Kidney (tissue), 13 donors: ENCODE measurements at regions not wholly inside any gene's neighbourhood (a gene's known extent, or its start where the extent isn't known, plus 50 kb on each side); places are given as distances from the start of the nearest gene placed in this dataset.

Experiments
- DNase-seq, 5 donors: peaks; one replicate each; pipeline ENCODE4 v3.0.0-alpha.2; 2013 to 2020
- FAIRE-seq: peaks from 2 replicates; lab custom pipeline; 2012; peaks lifted over from hg19 to GRCh38; lab: Jason Lieb, UNC
- H3K27ac ChIP-seq, 2 donors: one replicate each; pipeline ENCODE4 v1.7.0; 2013; ENCODE audit warnings: low read depth in 2 of 2, low read length in 2 of 2, inconsistent platforms in 1 of 2
- H3K27me3 ChIP-seq: one replicate; pipeline ENCODE4 v1.7.1; 2013; ENCODE audit warnings: low read length, inconsistent platforms; ENCODE audit not compliant: control insufficient read depth, insufficient read depth
- H3K36me3 ChIP-seq, 3 donors: one replicate each; pipeline versions ENCODE4 v1.7.0 to v1.7.1; 2013; ENCODE audit warnings: low read length in 3 of 3, control low read depth in 1 of 3, inconsistent platforms in 1 of 3; ENCODE audit not compliant: insufficient read depth in 3 of 3, control insufficient read depth in 2 of 3
- H3K4me1 ChIP-seq, 3 donors: one replicate each; pipeline versions ENCODE4 v1.7.0 to v1.7.1; 2013; ENCODE audit warnings: low read length in 3 of 3, inconsistent platforms in 1 of 3, low read depth in 1 of 3; ENCODE audit not compliant: control insufficient read depth in 2 of 3, insufficient read depth in 2 of 3
- H3K4me3 ChIP-seq, 3 donors: one replicate each; pipeline versions ENCODE4 v1.7.0 to v1.8.1; 2013; ENCODE audit warnings: low read length in 3 of 3, control low read depth in 1 of 3, inconsistent platforms in 1 of 3
- H3K9ac ChIP-seq, 3 donors: one replicate each; pipeline versions ENCODE4 v1.7.0 to v1.7.1; 2013; ENCODE audit warnings: low read length in 3 of 3, control low read depth in 1 of 3, inconsistent platforms in 1 of 3
- H3K9me3 ChIP-seq, 3 donors: one replicate each; pipeline versions ENCODE4 v1.7.0 to v1.7.1; 2013; ENCODE audit warnings: low read length in 3 of 3, control low read depth in 1 of 3, inconsistent platforms in 1 of 3; ENCODE audit not compliant: control insufficient read depth in 2 of 3, insufficient read depth in 1 of 3
- intact Hi-C: fragments of 100-400 bp; cut with DNase I; formaldehyde crosslinking; loops from one replicate; pipeline ENCODE4 v1.11.1; 2022
- TF ChIP-seq, protein P1 (sequence below): IDR thresholded peaks from 3 replicates; pipeline ENCODE4 v1.5.1; 2012; ENCODE audit warnings: mild to moderate bottlenecking, moderate library complexity, borderline replicate concordance; ENCODE audit not compliant: insufficient read depth; ENCODE audit errors: extremely low read depth
- donor health status: control.
- donor health status: control.
- donor health status: control.
- donor health status: control.
- donor health status: control.
- donor health status: DM: yes; HTN: yes; CAD: no.
- donor health status: Normal renal cell carcinoma (clear cell type).

DNA sequence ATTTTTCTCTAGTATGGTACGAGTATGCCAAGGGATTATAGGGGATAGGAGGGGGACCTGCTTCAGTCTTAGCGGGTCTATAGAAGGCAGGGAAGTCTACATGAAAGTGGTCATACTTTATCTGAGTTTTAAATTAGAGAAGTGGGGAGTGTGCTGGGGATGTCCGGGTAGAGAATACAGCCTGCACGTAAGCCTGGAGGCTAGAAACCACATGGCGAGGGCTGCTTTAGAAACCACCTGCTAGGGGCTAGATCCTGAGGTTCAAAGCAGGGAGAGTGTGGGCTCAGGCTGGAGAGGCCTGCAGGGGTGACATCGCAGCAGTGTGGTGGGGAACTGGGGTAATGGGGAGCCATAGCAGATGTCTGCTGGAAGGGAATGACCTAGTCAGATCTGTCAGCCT, 85.2 kb downstream of the VEGFA start:
- DNase-seq (no peak), FAIRE-seq (no peak)
- Histone ChIP-seq H3K4me3 (no peak overlapping the region), H3K27me3 (no peaks in the 10 kb centered on the region), H3K9me3 (no peaks in the 10 kb centered on the region), H3K27ac (no peak overlapping the region), H3K4me1 (peaks cover 0 to 3% (median 0%) of the 10 kb centered on the region in 3 donors), H3K36me3 (no peaks in the 10 kb centered on the region), H3K9ac (no peak overlapping the region)
- intact Hi-C loops = no loop called here
- TF ChIP-seq, protein P1, sequence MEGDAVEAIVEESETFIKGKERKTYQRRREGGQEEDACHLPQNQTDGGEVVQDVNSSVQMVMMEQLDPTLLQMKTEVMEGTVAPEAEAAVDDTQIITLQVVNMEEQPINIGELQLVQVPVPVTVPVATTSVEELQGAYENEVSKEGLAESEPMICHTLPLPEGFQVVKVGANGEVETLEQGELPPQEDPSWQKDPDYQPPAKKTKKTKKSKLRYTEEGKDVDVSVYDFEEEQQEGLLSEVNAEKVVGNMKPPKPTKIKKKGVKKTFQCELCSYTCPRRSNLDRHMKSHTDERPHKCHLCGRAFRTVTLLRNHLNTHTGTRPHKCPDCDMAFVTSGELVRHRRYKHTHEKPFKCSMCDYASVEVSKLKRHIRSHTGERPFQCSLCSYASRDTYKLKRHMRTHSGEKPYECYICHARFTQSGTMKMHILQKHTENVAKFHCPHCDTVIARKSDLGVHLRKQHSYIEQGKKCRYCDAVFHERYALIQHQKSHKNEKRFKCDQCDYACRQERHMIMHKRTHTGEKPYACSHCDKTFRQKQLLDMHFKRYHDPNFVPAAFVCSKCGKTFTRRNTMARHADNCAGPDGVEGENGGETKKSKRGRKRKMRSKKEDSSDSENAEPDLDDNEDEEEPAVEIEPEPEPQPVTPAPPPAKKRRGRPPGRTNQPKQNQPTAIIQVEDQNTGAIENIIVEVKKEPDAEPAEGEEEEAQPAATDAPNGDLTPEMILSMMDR = no peak

DNA sequence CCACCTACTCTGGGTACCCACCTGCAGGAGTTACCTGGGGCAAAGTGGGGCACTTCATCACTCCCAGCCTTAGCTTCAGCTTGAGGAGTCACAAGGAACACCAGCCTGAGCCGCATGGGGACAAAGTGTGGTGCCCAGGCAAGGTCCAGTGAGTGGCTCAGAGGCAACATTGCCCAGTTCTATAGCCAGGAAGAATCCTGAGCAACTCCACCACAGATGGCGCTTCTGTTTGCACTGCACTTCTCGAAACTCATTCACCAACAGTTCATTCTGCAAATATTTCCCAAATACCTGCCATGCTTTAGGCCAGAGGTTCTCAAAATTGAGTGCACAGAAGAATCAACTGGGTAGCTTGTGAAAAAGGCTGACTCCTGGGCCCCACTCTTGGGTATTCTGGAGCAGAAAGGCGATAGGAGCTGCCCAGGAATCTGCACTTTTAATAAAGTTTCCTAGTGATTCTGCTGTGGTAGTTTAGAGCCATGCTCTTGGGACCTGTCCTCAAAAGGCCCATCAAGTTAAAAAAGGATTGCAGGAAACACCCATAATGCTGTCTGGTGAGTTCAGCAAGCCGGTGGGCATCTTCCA, 83.1 kb downstream of the VEGFA start:
- no peak overlapping the region for H3K9ac ChIP-seq
- no peak overlapping the region for H3K27ac ChIP-seq
- DNase-seq = no peak
- no peaks in the 10 kb centered on the region for H3K36me3 ChIP-seq
- no peaks in the 10 kb centered on the region for H3K27me3 ChIP-seq
- TF ChIP-seq, protein P1 = no peak
- H3K4me3 ChIP-seq = no peak overlapping the region
- H3K9me3 ChIP-seq = no peaks in the 10 kb centered on the region
- intact Hi-C loops = no loop called here
- FAIRE-seq = no peak
- H3K4me1 ChIP-seq = peaks cover 0 to 3% (median 0%) of the 10 kb centered on the region in 3 donors

DNA sequence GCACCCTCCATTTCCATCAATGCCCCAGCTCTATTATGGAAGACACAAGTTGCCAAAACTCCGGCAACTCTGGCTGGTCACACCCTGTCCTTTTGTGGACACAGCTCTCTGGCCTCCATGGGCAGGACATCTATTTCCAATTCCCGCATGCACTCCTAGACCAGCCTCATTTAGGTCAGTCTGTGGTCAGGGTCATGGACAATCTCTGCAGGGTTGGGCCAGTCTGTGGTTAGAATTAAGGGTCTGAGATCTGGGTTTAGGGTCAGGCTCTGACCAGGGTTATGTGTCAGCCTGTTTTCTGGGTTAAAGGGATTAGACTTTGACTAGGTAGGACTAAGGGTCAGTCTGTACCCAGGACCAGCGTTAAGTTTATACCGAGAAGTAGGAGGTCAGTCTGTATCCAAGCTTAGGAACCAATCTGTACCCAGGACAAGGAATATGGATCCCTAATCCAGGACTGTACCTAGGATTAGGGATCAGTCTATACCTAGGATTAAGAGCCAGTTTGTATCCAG, 82.4 kb downstream of the VEGFA start:
- no peak for FAIRE-seq
- no peaks in the 10 kb centered on the region for H3K27me3 ChIP-seq
- H3K36me3 ChIP-seq = no peaks in the 10 kb centered on the region
- DNase-seq = no peak
- H3K27ac ChIP-seq = no peak overlapping the region
- no peaks in the 10 kb centered on the region for H3K9me3 ChIP-seq
- H3K9ac ChIP-seq = no peak overlapping the region
- intact Hi-C loops = no loop called here
- peaks cover 0 to 3% (median 0%) of the 10 kb centered on the region in 3 donors for H3K4me1 ChIP-seq
- TF ChIP-seq, protein P1 = no peak
- no peak overlapping the region for H3K4me3 ChIP-seq
